NCI-H2081 treated with DMSO at 0.1 percent for 48 hours (cell line): ENCODE measurements at regions not wholly inside any gene's neighbourhood (a gene's known extent, or its start where the extent isn't known, plus 50 kb on each side); places are given as distances from the start of the nearest gene placed in this dataset.

Experiments
- DNase-seq: peaks from one replicate; lab custom pipeline; 2025; lab: John Stamatoyannopoulos, UW

DNA sequence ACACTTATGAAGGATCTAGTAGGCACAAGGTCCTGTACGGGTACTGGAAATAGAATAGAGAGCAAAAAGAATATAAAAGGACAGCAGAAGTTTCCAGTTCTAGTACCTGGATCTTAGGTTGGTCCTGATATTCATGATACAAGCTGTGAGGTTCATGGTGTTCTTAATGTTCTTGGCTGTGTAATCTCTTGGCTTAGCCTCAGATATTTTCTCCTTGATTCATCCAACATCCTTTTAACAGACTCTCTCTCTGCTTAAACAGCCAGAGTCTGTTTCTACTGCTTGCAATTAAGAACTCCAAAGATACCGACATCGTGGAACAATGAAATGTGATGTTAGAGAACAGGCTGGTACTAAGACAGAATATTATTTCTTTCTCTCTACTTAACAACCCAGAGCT lies 49.9 kb downstream of the CNTN3 start:
- DNase-seq, result no peak

DNA sequence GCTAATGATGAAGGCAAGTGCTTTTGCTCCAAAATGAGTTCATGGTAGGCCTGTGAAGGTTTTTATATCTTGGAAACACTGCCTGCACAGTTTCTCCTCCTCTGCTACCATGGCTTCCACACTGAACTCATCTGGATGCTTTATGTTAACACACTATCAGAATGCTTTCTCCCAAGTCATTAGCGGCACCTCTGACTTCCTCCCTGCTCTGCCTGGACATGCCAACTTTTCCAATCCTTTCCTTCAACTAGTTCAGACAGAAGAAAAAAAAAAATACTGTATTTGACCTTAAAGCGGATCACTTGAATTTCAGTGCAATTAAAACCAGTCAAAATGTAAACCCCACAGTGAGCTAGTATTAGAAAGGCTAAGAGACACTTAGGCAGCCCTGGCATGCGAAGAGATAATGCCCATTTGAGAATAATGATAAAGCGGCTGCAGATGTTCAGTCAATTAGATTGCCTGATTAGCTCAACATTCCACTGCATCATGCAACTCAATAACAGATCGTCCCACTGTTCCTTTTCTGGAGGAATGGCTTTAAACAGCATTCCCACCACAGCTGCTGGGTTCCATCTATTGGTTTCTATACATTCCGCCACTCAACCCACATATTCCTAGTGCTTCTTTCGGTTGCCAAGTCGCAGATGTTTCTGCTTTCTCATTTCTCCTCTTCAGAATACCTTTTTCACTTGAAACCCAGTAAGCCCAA lies 51.7 kb downstream of the CNTN3 start:
- DNase-seq, result no peak

DNA sequence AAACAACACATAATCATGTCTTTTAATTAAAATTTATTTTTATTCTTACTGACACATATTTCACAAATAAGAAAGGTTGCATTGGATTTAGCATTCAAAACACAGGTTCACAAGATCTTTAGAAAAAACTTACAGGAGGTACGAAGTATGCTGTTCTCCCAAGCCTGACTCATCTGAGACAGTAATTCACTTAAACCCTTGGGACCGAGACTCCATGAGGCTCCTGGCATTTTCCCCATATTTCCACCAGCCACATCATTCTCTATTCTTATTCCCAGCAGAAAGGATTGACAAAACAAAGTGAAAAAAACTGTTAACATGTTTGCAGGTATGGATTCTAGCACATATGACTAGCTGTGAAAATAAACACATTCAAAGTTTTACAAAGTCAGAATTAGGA lies 52.6 kb downstream of the CNTN3 start:
- no peak for DNase-seq

DNA sequence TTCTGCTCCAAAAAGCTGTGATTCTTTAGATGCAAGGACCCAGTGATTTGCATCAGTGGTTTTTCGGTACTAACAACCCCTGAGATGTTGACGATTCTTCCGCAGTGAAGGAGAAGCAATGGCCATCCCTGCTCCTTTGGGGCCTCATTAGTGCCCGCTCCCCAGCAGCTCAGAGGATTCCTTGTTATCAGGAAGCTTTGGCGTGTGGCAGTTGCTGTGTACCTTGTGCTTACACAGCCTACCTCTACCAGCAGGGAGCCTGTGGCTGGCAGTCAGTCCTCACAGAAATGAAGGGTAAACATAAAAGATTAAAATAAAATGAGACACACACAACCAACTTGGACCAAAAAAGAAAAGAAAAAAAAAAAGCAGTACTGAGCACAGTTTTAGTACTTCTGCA lies 55.2 kb downstream of the CNTN3 start:
- no peak for DNase-seq

DNA sequence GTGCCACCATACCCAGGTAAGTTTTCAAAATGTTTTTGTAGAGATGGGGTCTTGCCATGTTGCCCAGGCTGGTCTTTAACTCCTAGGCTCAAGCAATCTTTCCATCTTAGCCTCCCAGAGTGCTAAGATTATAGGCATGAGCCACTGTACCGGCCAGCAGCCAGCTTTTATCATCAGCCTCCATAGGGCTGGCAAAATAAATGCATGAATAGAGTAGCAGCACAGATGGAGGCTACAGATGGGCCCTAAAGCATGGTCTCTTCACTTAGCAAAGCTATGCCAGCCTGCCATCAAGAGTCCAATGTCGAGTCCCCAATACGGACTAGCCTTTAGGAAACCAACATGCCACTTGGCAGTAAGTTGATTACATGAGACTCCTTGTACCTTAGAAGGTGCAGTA lies 63.8 kb downstream of the CNTN3 start:
- no peak for DNase-seq

DNA sequence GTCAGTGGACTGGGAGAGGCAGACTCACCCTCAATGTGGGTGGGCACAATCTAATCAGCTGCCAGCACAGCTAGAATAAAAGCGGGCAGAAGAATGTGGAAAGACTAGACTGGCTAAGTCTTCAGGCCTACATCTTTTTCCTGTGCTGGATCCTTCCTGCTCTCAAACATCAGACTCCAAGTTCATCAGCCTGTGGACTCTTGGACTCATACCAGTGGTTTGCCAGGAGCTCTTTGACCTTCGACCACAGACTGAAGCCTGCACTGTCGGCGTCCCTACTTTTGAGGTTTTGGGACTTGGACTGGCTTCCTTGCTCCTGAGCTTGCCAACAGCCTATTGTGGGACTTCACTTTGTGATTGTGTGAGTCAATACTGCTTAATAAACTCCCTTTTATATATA lies 68.0 kb downstream of the CNTN3 start:
- no peak for DNase-seq

DNA sequence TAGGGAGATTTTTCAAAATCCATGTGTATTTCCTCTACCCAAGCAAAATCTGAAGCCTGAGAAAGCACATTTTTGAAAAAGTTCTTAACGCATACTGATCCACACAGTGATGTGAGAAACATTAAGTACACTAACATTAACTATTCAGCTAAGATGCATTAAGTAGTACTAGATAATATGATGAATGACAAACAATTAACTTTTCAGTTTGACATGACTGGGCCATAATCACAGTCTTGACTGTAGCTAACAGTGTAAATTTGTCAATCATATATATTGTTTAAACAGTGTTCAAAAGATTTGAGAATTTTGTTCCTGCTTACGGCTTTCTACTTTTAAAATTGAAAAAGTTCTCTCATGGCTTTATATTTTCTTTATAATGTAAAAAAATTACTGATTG lies 72.0 kb downstream of the CNTN3 start:
- no peak for DNase-seq

DNA sequence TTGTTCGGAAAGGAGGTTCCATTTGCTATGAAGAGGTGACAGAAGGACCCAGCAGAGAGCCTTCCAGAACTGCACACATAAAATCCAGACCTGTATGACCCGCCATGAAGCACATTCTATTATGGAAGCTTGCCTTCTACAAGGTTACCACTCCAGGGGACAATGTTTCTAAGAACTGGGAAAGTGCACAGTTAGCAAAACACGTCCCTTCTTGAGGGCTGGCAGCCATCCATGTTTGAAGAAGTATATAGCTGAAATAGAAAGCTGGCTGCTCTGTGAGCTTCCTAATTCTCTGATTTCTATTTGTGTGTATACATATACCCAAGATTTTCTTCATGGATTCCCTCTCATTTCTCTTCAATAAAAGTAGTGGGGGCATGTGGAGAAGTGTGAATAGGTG lies 74.6 kb downstream of the CNTN3 start:
- DNase-seq, result no peak

DNA sequence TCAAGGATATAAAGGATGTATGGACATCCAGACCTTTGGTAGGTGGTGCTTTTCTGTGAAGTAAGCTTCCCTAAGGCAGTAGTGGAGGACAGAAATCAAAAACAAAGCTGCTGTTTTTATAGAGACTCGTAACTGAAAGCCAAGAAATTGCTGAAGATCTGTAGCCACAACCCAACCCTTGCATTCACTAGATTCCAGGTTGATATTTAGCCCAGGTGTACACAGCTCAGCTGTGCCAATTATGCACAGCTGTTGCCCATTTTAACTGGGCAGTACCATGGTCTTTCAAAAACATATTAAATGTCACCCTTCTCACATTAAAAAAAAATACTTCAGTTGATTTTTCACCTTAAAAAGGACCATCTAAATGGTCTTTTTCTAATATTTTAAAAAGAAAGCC lies 75.8 kb downstream of the CNTN3 start:
- DNase-seq, result no peak

DNA sequence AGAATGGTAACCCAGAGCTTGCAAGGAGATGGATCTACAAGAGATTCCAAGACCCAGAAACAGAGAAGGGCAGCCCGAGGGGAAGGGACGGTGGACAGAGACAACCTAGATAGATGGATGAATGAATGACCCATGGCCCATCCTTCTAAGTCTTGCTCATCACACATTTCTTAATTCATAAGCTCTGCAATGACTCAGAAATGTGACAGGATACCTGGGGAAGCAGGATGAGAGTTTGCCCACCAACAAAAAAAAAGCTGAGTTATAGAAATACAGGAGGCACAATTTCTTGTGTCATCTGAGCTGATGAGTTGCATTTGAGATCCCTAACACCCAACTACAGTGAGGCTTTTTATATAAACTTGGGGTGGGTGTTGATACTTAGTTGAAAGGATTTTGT lies 76.6 kb downstream of the CNTN3 start:
- no peak for DNase-seq

DNA sequence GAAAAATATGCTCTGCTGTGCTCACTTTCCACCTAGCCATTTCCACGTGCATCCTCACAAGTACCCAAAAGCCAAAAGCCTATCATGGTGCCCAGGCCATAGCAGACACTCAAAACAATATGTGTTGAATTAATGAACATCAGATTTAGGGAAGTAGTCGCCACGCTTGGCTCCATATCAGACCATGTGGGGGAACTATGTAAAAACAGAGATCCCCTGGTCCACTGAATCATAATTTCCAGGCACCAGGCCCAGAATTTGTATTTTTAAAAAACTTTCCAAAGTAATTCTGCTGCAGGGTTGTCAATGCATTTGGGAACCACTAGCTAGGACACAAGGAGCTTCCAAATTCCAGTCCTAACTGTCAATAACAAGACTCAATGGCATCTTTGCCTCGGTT lies 77.3 kb downstream of the CNTN3 start:
- no peak for DNase-seq

DNA sequence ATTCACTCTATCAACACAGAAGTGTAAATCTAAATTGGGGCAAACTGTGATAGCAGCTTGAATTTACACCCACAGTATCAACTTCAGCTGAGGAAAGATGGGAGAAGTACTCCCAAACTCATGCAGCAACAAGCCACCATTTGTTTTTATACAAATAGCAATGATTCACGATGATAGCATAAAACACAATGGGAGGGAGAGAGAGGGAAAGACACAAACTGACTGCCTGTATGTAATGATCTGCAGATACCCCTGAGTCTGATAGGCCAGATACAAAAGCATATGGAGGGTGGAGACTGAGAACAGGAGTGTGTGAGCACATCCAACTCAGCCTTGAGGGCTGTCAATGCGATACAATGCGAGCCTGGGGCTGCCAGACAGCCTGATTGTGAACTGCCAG lies 79.2 kb downstream of the CNTN3 start:
- DNase-seq, result no peak

DNA sequence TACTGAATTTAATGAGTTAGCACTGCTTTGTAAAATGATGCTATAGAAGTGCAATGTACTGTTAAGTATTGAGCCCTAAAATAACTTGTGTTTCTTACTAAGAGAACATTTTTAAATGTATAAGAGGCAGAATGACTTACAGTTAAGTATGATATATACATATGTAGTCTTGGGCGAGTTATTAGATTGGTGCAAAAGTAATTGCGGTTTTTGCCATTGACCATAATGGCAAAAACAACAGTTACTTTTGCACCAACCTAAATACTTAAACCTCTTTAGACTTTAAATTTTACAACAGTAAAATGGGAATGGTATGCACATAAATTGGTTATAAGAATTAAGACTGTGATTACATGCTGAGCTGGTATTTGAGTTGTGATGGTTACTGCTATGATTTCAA lies 79.8 kb downstream of the CNTN3 start:
- DNase-seq, result no peak

DNA sequence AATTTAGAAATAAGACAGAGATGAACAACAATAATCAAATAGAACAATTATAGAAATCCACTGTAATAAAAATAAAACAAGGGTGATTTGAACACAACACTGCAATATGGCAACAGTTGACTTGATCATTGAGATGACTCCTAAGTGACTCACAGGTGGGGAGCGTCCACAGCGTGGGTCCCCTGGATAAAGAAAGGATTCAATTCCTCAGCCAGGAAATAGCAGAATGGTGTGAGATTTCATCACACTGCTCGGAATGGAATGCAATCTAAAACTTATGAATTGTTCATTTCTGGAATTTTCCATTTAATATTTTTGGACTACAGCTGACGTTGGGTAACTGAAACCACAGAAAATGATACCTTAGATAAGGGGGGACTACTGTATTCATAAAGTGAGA lies 82.0 kb downstream of the CNTN3 start:
- DNase-seq, result no peak

DNA sequence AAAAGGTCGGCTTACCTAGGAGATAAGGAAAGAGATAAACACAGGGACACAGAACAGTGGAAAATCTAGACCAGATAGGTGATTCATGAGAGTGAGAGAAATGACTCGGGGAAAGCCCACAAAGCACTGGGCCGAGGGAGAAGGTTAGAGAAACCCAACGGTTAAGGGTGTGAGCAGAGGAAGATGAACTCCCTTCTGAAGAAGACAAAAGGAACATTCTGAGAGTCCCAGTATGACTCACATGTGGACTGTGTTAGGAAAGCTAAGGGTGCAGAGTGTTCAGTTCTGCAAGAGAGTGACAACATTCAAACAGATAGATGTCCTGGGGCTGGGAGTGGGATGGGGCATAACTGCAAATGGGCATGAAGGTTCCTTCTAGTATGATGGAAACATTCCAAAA lies 83.0 kb downstream of the CNTN3 start:
- no peak for DNase-seq

DNA sequence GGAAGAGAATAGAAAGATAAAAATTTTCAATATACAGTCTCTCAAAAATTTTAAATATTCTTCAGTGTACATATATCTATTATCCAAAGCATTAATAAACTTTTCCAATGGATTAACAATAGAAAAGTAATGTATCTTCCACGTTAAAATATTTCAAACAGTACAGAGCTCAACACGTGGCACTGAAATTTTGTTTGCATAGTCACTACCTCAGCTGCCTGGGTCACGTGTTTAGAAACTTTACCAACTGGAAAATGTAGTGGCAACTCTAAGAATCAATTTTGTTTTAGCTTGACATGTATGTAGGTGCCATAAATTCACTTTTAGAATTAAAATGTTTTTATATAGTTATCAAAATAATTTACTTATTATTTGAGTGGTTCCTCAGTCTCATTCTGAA lies 85.3 kb downstream of the CNTN3 start:
- no peak for DNase-seq

DNA sequence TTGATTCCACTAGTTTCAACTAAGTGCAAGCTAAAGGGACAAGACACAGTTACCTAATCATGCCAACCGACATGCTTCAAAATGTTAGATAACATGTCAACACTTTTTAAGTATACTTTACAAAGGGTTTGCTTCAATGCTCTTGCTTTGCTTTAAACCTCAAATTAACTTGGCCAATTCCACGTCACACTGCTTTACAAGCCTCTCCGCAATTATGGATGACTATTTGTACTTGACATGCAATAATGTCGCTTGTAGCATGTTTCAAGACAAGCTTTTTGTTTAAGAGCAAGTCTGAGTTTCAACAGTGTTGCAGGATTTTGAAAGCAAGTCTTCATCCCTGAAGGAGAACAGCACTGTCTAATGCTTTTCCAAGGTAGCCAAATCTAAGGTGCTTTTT lies 86.9 kb downstream of the CNTN3 start:
- DNase-seq, result no peak

DNA sequence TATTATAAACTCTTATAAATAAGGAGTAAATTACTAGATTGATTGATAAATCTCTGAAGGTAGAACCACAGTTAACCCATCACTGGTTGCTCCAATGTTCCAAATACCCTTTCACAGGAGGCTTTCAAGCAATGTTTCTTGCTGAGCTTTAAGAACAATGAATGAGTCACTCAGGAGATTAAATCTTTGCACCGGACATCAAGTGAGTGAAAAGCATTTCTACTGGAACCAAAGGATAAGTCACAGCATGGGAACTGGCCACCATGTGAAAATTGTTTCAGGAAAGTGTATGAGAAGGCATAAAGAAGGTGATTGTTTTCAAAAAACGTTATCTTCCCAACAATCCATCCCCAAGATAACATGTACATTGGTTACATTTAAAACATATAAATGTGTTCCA lies 90.6 kb downstream of the CNTN3 start:
- no peak for DNase-seq

DNA sequence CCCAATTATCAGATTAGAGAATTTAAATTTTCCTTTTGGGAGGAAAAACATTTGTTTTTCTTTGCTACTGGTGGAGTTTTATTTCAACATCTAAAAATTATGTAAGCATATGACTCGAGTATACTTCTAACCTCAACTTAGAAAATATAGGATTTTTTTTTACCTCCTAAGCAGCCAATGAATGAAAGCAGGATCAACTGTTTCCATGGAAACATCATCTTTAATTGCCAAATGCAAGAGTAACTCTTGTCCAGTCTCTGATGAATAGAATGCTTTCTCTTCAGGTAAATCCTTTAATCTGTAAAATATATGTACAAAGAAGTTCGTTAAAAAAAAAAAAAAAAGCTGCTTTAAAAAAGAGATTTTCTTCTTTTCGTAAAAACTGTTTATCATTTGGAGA lies 93.6 kb downstream of the CNTN3 start:
- DNase-seq, result no peak

DNA sequence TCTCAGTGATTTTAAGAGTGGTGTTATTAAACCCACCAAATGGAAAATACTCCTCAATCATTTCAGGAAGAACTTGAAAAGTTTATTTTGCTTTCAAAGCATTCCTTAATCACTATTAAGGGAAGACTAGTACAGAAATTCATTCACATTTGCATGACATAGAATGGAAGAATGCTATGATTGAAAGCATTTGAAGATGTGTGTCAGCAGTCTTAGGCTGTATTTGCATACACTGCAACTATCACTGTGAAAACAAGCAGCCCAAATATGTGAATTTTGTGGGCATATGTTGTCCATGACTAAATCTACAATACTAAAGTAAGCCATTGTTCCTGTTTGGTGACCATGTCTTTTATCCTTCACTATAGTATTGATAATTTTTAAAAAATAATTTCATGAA lies 95.8 kb downstream of the CNTN3 start:
- DNase-seq, result no peak

DNA sequence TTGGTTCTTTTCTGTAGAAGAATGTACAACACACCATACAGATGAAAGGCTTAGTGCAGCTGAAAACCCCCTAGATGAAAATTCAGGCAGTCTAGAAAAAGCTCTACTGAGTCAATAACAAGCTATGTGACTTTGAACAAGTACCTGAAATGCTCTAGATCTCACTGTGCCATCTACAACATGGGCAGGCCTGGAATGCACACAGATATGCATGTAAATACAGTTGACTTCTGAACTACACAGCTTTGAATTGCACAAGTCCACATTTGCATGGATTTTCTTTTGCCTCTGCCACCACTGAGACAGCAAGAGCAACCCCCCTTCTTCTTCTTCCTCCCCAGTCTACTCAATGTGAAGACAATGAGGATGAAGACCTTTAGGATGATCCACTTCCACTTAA lies 98.4 kb downstream of the CNTN3 start:
- no peak for DNase-seq

DNA sequence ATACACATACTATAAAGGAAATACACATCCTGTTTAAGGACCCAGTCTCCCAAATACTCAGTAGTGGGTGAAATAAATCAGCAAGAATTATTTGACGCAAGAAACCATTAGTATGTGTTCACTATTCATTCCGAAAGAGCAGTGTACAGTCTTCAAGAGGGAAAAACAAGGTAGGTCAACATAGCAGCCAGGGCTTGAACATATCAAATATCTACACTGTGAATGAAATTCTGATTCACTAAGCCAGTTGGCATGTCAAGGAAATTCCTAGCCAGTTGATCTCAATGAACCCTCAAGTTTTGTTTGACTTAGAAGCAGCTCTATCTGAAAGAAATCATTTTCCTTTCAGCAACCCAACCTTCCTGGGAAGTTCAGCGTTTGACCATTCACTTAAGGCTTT lies 99.0 kb downstream of the CNTN3 start:
- DNase-seq, result no peak

DNA sequence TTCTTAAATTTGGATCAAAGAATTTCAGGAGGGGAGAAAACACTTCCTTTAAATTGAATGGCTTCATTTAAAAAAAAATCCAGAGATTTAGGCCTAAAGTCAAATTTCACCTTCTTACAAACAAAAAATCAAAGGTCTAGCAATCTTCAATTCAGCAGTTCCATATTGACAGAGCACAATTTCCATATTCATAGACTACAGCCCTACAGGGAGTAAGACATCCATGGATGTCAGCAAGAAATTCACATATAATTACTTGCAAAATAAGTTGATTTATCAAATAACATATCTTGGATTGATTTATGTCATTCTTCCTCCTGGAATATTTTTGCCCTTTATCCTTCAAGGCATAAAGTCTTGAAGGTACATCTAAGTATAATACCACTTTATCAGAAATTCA lies 103.4 kb downstream of the CNTN3 start:
- no peak for DNase-seq

DNA sequence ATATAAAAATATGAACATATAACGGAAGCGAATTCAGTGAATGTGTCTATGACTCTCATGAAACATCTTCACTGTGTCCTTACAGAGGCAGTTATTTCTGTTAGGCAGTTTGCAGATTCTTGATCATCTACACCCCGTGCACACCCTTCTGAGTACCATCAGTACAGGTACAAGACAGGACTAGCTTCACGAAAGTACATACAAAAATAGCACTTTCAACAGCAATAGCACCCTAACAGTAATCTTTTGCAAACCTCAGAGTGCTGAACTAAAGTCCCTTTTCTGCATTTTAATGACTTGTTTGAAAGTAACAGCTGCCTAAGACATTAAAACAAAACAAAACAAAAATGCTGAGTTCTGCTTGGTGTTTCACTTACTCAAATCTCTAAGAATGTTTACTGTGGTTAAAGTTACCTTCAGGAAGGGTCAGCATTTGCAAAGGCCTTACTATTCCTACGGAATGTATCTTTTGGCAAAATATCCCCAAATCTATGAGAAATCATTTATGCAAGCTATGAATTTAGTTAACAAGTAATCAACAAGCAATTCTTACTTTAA lies 104.1 kb downstream of the CNTN3 start:
- no peak for DNase-seq

DNA sequence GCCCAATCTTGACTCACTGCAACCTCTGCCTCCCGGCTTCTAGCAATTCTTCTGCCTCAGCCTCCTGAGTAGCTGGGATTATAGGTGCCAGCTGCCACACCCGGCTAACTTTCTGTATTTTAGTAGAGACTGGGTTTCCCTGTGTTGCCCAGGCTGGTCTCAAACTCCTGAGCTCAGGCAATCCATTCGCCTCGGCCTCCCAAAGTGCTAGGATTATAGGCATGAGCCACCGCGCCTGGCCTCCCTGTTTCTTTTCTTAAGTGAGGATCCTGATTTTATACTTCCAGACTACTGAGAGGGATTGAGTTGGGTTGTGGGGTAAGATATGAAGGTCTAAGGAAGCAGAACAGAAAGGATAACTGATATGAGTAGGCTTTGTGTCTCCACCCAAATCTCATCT lies 106.8 kb downstream of the CNTN3 start:
- DNase-seq, result no peak
